ENCODE measurements at regions not wholly inside any gene's neighbourhood (a gene's known extent, or its start where the extent isn't known, plus 50 kb on each side); places are given as distances from the start of the nearest gene placed in this dataset.

DNA sequence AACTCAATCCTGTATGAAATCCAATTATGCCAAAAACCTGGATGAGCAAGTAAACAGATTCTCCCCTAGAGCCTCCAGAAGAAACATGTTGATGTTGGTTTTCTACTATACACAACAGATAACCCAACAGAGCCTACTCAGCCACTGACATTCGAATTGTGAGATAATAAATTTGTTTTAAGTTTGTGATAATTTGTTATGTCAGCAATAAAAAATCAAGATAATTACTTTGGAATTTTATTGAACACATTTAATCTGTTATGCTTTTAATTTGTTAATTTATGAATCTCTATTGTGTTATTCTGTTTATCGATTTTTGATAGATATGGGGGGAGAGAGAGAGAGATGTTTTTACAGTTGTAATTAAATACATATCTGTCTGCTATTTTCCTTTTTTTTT, 1016.1 kb upstream of the PCDH7 start:
- DNase-seq, result no peak
- intact Hi-C loops (cut with DNase I), result no loop called here
- no peak for FAIRE-seq
- H3K27me3 ChIP-seq (ENCODE audit: control insufficient read depth, insufficient read depth, low read length), result no peaks in the 10 kb centered on the region
- peaks cover 0 to 3% (median 0%) of the 10 kb centered on the region in 3 donors for H3K9me3 ChIP-seq (ENCODE audit: control insufficient read depth in 2 of 3, insufficient read depth in 1 of 3, low read length in 3 of 3)
- no peaks in the 10 kb centered on the region for H3K4me1 ChIP-seq (ENCODE audit: control insufficient read depth in 2 of 3, insufficient read depth in 2 of 3, low read depth in 1 of 3, low read length in 3 of 3)
- no peak overlapping the region for H3K9ac ChIP-seq (ENCODE audit: low read length in 3 of 3)
- H3K27ac ChIP-seq (ENCODE audit: low read depth in 2 of 2, low read length in 2 of 2), result no peak overlapping the region
- TF ChIP-seq, protein P1, sequence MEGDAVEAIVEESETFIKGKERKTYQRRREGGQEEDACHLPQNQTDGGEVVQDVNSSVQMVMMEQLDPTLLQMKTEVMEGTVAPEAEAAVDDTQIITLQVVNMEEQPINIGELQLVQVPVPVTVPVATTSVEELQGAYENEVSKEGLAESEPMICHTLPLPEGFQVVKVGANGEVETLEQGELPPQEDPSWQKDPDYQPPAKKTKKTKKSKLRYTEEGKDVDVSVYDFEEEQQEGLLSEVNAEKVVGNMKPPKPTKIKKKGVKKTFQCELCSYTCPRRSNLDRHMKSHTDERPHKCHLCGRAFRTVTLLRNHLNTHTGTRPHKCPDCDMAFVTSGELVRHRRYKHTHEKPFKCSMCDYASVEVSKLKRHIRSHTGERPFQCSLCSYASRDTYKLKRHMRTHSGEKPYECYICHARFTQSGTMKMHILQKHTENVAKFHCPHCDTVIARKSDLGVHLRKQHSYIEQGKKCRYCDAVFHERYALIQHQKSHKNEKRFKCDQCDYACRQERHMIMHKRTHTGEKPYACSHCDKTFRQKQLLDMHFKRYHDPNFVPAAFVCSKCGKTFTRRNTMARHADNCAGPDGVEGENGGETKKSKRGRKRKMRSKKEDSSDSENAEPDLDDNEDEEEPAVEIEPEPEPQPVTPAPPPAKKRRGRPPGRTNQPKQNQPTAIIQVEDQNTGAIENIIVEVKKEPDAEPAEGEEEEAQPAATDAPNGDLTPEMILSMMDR (IDR thresholded peaks at IDR 0.05; ENCODE audit: borderline replicate concordance, extremely low read depth, insufficient read depth), result no peak
- no peak overlapping the region for H3K4me3 ChIP-seq (ENCODE audit: low read length in 3 of 3)
- H3K36me3 ChIP-seq (ENCODE audit: control insufficient read depth in 2 of 3, insufficient read depth in 3 of 3, low read length in 3 of 3), result no peaks in the 10 kb centered on the region

DNA sequence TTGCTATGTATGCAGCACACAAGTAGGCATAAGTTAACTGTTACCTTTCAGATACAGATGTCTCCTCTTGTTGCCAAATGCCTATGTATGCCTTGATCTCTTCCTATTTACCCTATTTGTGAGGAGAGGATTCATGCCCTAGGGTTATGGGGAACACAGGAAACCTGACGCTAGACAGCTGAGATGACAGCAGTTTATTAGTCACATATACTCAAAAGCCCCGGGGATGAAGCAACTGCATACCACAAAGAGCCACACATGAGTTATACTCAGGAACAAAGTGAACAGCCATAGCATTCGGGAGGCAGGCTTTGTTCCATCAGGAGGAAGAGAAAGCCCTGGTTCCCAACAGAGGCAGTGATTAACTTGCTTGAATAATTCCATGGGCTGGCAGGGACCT, 1011.7 kb upstream of the PCDH7 start:
- no peak for FAIRE-seq
- peaks cover 0 to 3% (median 0%) of the 10 kb centered on the region in 3 donors for H3K9me3 ChIP-seq (ENCODE audit: control insufficient read depth in 2 of 3, insufficient read depth in 1 of 3, low read length in 3 of 3)
- H3K9ac ChIP-seq (ENCODE audit: low read length in 3 of 3), result no peak overlapping the region
- H3K36me3 ChIP-seq (ENCODE audit: control insufficient read depth in 2 of 3, insufficient read depth in 3 of 3, low read length in 3 of 3), result no peaks in the 10 kb centered on the region
- TF ChIP-seq, protein P1 (IDR thresholded peaks at IDR 0.05; ENCODE audit: borderline replicate concordance, extremely low read depth, insufficient read depth), result no peak
- H3K4me1 ChIP-seq (ENCODE audit: control insufficient read depth in 2 of 3, insufficient read depth in 2 of 3, low read depth in 1 of 3, low read length in 3 of 3), result no peaks in the 10 kb centered on the region
- no peak overlapping the region for H3K4me3 ChIP-seq (ENCODE audit: low read length in 3 of 3)
- no peaks in the 10 kb centered on the region for H3K27me3 ChIP-seq (ENCODE audit: control insufficient read depth, insufficient read depth, low read length)
- intact Hi-C loops (cut with DNase I), result no loop called here
- no peak for DNase-seq
- H3K27ac ChIP-seq (ENCODE audit: low read depth in 2 of 2, low read length in 2 of 2), result no peak overlapping the region

DNA sequence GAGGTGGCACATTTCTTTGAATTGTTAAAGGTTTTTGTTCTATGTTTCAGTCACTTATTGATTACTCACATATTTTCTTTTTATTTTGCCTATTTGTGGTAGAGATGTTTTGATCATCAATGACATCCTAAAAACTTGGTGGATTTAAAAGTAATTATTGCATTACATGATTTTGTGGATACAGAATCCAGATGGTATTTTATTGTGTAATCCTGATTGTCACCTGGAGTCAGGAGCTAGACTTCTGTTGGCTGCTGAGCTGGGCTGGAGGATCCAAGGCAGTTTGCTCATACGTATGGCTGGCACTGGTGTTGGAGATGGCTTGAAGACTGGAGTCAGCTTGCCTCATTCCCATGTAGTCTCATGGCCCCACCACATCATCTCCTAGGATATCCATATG, 1009.6 kb upstream of the PCDH7 start:
- Histone ChIP-seq H3K4me3 (ENCODE audit: low read length in 3 of 3) (no peak overlapping the region), H3K27me3 (ENCODE audit: control insufficient read depth, insufficient read depth, low read length) (no peaks in the 10 kb centered on the region), H3K9me3 (ENCODE audit: control insufficient read depth in 2 of 3, insufficient read depth in 1 of 3, low read length in 3 of 3) (peaks cover 0 to 3% (median 0%) of the 10 kb centered on the region in 3 donors), H3K27ac (ENCODE audit: low read depth in 2 of 2, low read length in 2 of 2) (no peak overlapping the region), H3K4me1 (ENCODE audit: control insufficient read depth in 2 of 3, insufficient read depth in 2 of 3, low read depth in 1 of 3, low read length in 3 of 3) (no peaks in the 10 kb centered on the region), H3K36me3 (ENCODE audit: control insufficient read depth in 2 of 3, insufficient read depth in 3 of 3, low read length in 3 of 3) (no peaks in the 10 kb centered on the region), H3K9ac (ENCODE audit: low read length in 3 of 3) (no peak overlapping the region)
- intact Hi-C loops (cut with DNase I), result no loop called here
- DNase-seq, result no peak
- TF ChIP-seq, protein P1 (IDR thresholded peaks at IDR 0.05; ENCODE audit: borderline replicate concordance, extremely low read depth, insufficient read depth), result no peak
- FAIRE-seq, result no peak

DNA sequence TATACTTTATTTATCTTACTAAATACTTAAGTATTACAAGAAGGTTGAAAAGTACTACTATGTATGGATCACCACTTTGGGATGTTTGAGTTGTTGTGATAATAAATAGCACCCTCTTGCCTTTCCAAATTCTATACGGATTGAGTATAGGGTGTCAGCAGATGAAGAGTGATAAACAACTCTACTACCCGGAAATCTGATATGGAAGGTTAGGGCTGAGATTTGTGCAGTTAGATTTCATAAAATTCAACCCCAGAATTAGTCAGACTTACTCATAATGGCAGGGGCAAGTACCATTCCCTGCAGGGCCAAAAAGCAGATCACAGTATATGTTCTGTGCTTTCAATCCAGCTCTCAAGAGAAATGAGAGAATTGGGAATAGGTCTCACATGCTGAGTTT, 1008.9 kb upstream of the PCDH7 start:
- Histone ChIP-seq H3K36me3 (ENCODE audit: control insufficient read depth in 2 of 3, insufficient read depth in 3 of 3, low read length in 3 of 3) (no peaks in the 10 kb centered on the region), H3K27me3 (ENCODE audit: control insufficient read depth, insufficient read depth, low read length) (no peaks in the 10 kb centered on the region), H3K9me3 (ENCODE audit: control insufficient read depth in 2 of 3, insufficient read depth in 1 of 3, low read length in 3 of 3) (peaks cover 0 to 3% (median 0%) of the 10 kb centered on the region in 3 donors), H3K9ac (ENCODE audit: low read length in 3 of 3) (no peak overlapping the region), H3K4me1 (ENCODE audit: control insufficient read depth in 2 of 3, insufficient read depth in 2 of 3, low read depth in 1 of 3, low read length in 3 of 3) (no peaks in the 10 kb centered on the region), H3K27ac (ENCODE audit: low read depth in 2 of 2, low read length in 2 of 2) (no peak overlapping the region), H3K4me3 (ENCODE audit: low read length in 3 of 3) (no peak overlapping the region)
- FAIRE-seq (no peak), DNase-seq (no peak)
- intact Hi-C loops (cut with DNase I), result no loop called here
- TF ChIP-seq, protein P1 (IDR thresholded peaks at IDR 0.05; ENCODE audit: borderline replicate concordance, extremely low read depth, insufficient read depth), result no peak
